Activated T-helper 1 cell treated with anti-CD3 and anti-CD28 coated beads, Interleukin-12 subunit alpha, Interleukin-12 subunit beta, Interleukin-2, Interleukin-4 antibody, amounts not matched to agents 30 ng/mL and 10 ng/mL and 1 ng/mL, durations not matched to agents 14 hours and 24 hours and 36 hours (primary cell): ENCODE measurements at regions not wholly inside any gene's neighbourhood (a gene's known extent, or its start where the extent isn't known, plus 50 kb on each side); places are given as distances from the start of the nearest gene placed in this dataset.

Source experiments
- DNase-seq: peaks from one replicate; pipeline ENCODE4 v3.0.0; 2021; ENCODE audit warnings: low spot score
- H3K27ac Mint-ChIP-seq: one replicate; pipeline ENCODE4 v1.8.0; 2021; ENCODE audit warnings: mild to moderate bottlenecking, mixed read lengths
- H3K27me3 Mint-ChIP-seq: one replicate; pipeline ENCODE4 v1.8.0; 2022; ENCODE audit warnings: mild to moderate bottlenecking, moderate library complexity, mixed read lengths; ENCODE audit not compliant: insufficient read depth
- H3K36me3 Mint-ChIP-seq: one replicate; pipeline ENCODE4 v1.8.0; 2021; ENCODE audit warnings: low read depth, mixed read lengths
- H3K4me1 Mint-ChIP-seq: one replicate; pipeline ENCODE4 v1.8.0; 2021; ENCODE audit warnings: low read depth, mixed read lengths
- H3K4me3 Mint-ChIP-seq: one replicate; pipeline ENCODE4 v1.8.0; 2021; ENCODE audit warnings: mild to moderate bottlenecking, moderate library complexity, mixed read lengths
- H3K9me3 Mint-ChIP-seq: one replicate; pipeline ENCODE4 v1.8.0; 2021; ENCODE audit warnings: mixed read lengths
- intact Hi-C: fragments of 100-400 bp; cut with micrococcal nuclease; formaldehyde crosslinking; loops from one replicate; pipeline ENCODE4 v1.15.1; 2024

DNA sequence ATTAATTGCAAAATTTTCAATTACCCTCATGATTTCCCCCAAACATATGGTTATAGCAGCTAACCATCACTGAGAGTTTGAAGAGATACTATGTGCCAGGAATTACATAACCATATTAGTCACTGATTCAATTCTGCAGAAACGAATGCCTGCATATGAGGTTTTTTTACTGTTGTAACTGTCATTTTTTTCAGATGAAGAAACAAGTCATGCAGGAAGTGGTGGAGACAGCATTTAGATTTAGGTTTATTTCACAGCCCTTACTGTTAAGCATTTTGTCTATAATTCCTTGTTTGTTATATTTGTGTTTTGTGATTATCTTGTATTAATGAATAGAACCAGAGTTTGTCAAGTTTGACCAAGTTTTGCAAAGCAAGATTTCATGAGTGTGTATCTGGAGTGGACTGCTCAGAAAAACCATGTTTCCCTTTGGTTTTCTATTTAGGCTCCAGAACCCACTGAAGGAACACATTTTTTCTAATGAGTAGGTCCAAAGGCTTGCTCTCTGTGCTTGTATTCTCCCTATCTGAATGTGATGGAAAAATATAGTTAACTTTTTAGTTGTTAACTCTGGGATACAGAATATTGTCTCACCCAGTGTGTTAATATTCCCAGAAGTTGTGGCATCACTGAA, 308.5 kb upstream of the ADAMTS5 start:
- no peak overlapping the region for H3K27ac Mint-ChIP-seq
- intact Hi-C loops, result no loop called here
- no peaks in the 10 kb centered on the region for H3K9me3 Mint-ChIP-seq
- no peak overlapping the region for H3K4me3 Mint-ChIP-seq
- H3K27me3 Mint-ChIP-seq, result no peaks in the 10 kb centered on the region
- no peaks in the 10 kb centered on the region for H3K4me1 Mint-ChIP-seq
- no peak for DNase-seq
- H3K36me3 Mint-ChIP-seq, result no peaks in the 10 kb centered on the region

- no peaks in the 10 kb centered on the region for H3K9me3 Mint-ChIP-seq
- intact Hi-C loops, result no loop called here
- H3K27me3 Mint-ChIP-seq, result no peaks in the 10 kb centered on the region
- H3K4me1 Mint-ChIP-seq, result no peaks in the 10 kb centered on the region
- no peak overlapping the region for H3K27ac Mint-ChIP-seq
- no peaks in the 10 kb centered on the region for H3K36me3 Mint-ChIP-seq
- no peak for DNase-seq
- H3K4me3 Mint-ChIP-seq, result no peak overlapping the region
Observed at GRCh38 chr21:27269644-27270043, 302.8 kb upstream of the ADAMTS5 start.

GRCh38 chr21:27268290-27268689, 301.4 kb upstream of the ADAMTS5 start:
- Mint-ChIP-seq H3K27ac (no peak overlapping the region), H3K36me3 (no peaks in the 10 kb centered on the region), H3K4me1 (no peaks in the 10 kb centered on the region), H3K27me3 (no peaks in the 10 kb centered on the region), H3K4me3 (no peak overlapping the region), H3K9me3 (no peaks in the 10 kb centered on the region)
- no peak for DNase-seq
- intact Hi-C loops, result no loop called here

DNA sequence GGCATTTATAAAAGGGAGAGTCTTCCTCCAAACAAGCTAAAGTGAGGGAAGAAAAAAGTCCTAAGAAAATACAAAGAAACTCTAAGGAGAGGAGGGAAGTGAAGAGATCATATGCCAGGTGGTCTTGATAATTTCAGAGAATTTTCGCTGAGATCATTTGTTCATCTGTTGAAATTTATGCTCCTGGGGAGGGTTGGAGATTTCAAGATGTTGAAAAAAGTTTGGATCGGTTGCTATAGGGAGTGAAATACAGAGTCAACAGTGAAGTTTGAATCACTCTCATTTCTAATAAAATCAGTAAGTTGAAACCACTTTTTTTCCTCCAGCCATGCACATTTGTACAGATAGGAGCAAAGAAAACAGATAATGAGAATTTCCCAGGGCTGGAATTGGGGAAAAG, 299.1 kb upstream of the ADAMTS5 start:
- no peak for DNase-seq
- intact Hi-C loops, result no loop called here
- no peaks in the 10 kb centered on the region for H3K36me3 Mint-ChIP-seq
- no peaks in the 10 kb centered on the region for H3K4me1 Mint-ChIP-seq
- no peaks in the 10 kb centered on the region for H3K27me3 Mint-ChIP-seq
- H3K9me3 Mint-ChIP-seq, result no peaks in the 10 kb centered on the region
- no peak overlapping the region for H3K4me3 Mint-ChIP-seq
- H3K27ac Mint-ChIP-seq, result no peak overlapping the region

- Mint-ChIP-seq H3K27ac (no peak overlapping the region), H3K9me3 (no peaks in the 10 kb centered on the region), H3K36me3 (no peaks in the 10 kb centered on the region), H3K27me3 (no peaks in the 10 kb centered on the region), H3K4me3 (no peak overlapping the region), H3K4me1 (no peaks in the 10 kb centered on the region)
- no peak for DNase-seq
- intact Hi-C loops, result no loop called here
Observed at GRCh38 chr21:27265492-27265891, 298.6 kb upstream of the ADAMTS5 start.

- DNase-seq, result no peak
- intact Hi-C loops, result no loop called here
- Mint-ChIP-seq H3K9me3 (peaks cover 5% of the 10 kb centered on the region), H3K27me3 (no peaks in the 10 kb centered on the region), H3K27ac (no peak overlapping the region), H3K36me3 (no peaks in the 10 kb centered on the region), H3K4me1 (no peaks in the 10 kb centered on the region), H3K4me3 (no peak overlapping the region)
Observed at GRCh38 chr21:27261676-27262075, 294.8 kb upstream of the ADAMTS5 start.

- intact Hi-C loops, result no loop called here
- Mint-ChIP-seq H3K27ac (no peak overlapping the region), H3K27me3 (no peaks in the 10 kb centered on the region), H3K36me3 (no peaks in the 10 kb centered on the region), H3K4me3 (no peak overlapping the region), H3K4me1 (no peaks in the 10 kb centered on the region), H3K9me3 (peaks cover 5% of the 10 kb centered on the region)
- DNase-seq, result no peak
Observed at GRCh38 chr21:27260728-27261127, 293.8 kb upstream of the ADAMTS5 start.

DNA sequence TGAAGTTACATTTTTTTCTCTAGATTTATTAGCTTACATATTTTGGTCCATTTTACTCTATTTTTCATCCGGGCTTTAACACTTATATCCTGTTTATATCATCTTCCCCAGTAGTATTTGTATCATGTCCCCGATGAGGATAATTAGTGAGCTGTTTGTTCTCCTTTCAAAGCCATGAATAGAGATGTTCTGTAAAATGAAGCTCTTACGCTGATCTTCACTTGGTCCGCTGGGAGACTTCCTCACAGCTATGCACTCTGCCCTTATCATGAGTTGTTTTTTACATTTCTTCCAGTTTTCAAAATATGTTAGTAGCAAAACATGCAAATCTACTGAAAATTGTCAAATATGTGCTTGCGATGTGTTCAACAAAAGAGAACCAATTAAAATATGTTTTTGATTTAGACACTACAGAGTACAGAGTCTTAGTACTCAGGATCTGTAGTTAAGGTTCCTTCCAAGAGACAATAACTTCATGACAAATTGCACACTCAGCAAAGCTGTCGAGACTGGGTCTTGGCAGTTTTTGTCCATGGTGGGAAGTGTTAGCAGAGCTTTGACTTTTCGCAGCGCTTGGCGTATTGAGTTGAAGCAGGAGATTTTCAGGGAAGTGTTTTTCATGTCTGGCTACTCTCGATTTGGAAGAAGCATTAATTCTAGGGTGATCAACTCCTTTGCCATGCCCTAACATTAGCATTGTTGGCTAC, 292.0 kb upstream of the ADAMTS5 start:
- Mint-ChIP-seq H3K27me3 (no peaks in the 10 kb centered on the region), H3K36me3 (no peaks in the 10 kb centered on the region), H3K4me3 (no peak overlapping the region), H3K27ac (no peak overlapping the region), H3K4me1 (no peaks in the 10 kb centered on the region), H3K9me3 (peaks cover 5% of the 10 kb centered on the region)
- DNase-seq, result no peak
- intact Hi-C loops, result no loop called here

GRCh38 chr21:27257908-27258556, 291.1 kb upstream of the ADAMTS5 start:
- Mint-ChIP-seq H3K4me3 (no peak overlapping the region), H3K4me1 (no peaks in the 10 kb centered on the region), H3K9me3 (peaks cover 5% of the 10 kb centered on the region), H3K27me3 (no peaks in the 10 kb centered on the region), H3K27ac (no peak overlapping the region), H3K36me3 (no peaks in the 10 kb centered on the region)
- intact Hi-C loops, result no loop called here
- DNase-seq, result no peak

GRCh38 chr21:27257226-27257625, 290.3 kb upstream of the ADAMTS5 start:
- Mint-ChIP-seq H3K4me1 (no peaks in the 10 kb centered on the region), H3K9me3 (peaks cover 5% of the 10 kb centered on the region), H3K27me3 (no peaks in the 10 kb centered on the region), H3K27ac (no peak overlapping the region), H3K4me3 (no peak overlapping the region), H3K36me3 (no peaks in the 10 kb centered on the region)
- intact Hi-C loops, result no loop called here
- DNase-seq, result no peak

- no peaks in the 10 kb centered on the region for H3K4me1 Mint-ChIP-seq
- peaks cover 3% of the 10 kb centered on the region for H3K9me3 Mint-ChIP-seq
- no peaks in the 10 kb centered on the region for H3K36me3 Mint-ChIP-seq
- H3K27ac Mint-ChIP-seq, result no peak overlapping the region
- intact Hi-C loops, result no loop called here
- H3K4me3 Mint-ChIP-seq, result no peak overlapping the region
- no peaks in the 10 kb centered on the region for H3K27me3 Mint-ChIP-seq
- DNase-seq, result no peak
Observed at GRCh38 chr21:27251752-27252151, 284.9 kb upstream of the ADAMTS5 start.

- intact Hi-C loops, result no loop called here
- no peak for DNase-seq
- no peaks in the 10 kb centered on the region for H3K36me3 Mint-ChIP-seq
- no peak overlapping the region for H3K4me3 Mint-ChIP-seq
- no peaks in the 10 kb centered on the region for H3K27me3 Mint-ChIP-seq
- no peaks in the 10 kb centered on the region for H3K4me1 Mint-ChIP-seq
- H3K27ac Mint-ChIP-seq, result no peak overlapping the region
- peaks cover 3% of the 10 kb centered on the region for H3K9me3 Mint-ChIP-seq
Observed at GRCh38 chr21:27250366-27250765, 283.5 kb upstream of the ADAMTS5 start.

DNA sequence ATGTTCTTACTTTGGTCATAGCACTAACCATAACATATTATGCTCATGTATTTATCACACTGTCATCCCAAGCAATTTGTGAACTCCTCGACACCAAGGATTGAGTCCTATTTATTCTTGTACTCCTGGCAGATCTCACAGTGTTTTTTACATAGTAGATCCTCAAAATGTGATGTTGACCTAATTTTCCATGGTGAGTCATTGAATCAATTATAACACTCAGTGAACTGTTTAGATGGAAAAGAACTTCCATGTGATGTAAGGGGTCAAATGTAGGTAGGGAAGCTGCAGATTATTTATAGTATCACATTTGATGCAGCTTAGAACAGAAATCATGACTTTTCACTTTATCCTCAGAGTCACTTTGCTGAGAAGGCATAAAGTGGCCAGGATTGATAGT, 281.9 kb upstream of the ADAMTS5 start:
- intact Hi-C loops, result no loop called here
- Mint-ChIP-seq H3K27ac (no peak overlapping the region), H3K4me3 (no peak overlapping the region), H3K27me3 (no peaks in the 10 kb centered on the region), H3K36me3 (no peaks in the 10 kb centered on the region), H3K9me3 (peaks cover 3% of the 10 kb centered on the region), H3K4me1 (no peaks in the 10 kb centered on the region)
- no peak for DNase-seq
